GM19328 (cell line): ENCODE measurements at regions not wholly inside any gene's neighbourhood (a gene's known extent, or its start where the extent isn't known, plus 50 kb on each side); places are given as distances from the start of the nearest gene placed in this dataset.
"Not testable (repeated sequence)": the region's sequence is repeated elsewhere in the genome, so short reads cannot be mapped to it uniquely, and the experiment has no call there.

Source experiments
- ATAC-seq: cut with Tn5 transposase; IDR thresholded peaks from one replicate; pipeline ENCODE4 v1.9.1; 2021; ENCODE audit warnings: mild to moderate bottlenecking, moderate library complexity; ENCODE audit not compliant: unreplicated experiment

DNA sequence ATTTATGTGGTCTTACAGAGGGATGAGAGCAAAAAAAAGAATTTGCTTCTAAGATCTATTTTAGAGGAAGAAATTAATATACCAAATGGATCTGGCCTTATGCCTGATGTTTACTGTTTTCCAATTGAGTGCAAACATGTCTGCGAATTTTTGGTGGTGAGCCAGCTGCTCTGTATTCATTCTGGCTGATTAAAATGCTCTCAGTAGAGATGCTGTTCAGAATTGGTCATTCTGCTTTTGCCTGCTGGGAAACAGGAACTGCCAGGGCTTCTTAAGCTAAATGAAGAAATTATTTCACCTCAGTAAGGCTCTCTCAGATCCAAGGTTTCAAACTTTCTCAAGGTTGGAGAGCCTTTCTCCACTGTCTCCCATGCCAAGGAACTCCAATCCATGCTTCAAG lies 132.0 kb upstream of the SV2C start:
- no peak for ATAC-seq

DNA sequence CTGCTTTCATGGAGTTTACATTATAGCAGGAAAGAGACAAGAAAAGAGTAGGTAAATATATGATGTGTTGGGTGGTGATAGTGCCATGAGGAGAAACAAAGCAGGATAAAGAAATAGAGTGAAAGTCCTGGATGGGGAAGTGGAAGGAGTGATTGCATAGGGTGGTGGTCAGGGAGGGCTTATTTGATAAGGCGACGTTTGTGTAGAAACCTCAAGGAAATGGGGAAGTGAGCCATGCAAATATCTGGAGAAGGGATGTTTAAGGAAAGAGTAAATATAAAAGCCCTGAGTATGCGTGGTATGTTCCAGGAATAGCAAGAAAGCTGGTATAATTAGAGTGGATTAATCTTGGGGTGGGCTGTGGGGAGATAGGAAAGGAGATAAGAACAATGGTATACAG lies 134.7 kb upstream of the SV2C start:
- ATAC-seq = no peak

DNA sequence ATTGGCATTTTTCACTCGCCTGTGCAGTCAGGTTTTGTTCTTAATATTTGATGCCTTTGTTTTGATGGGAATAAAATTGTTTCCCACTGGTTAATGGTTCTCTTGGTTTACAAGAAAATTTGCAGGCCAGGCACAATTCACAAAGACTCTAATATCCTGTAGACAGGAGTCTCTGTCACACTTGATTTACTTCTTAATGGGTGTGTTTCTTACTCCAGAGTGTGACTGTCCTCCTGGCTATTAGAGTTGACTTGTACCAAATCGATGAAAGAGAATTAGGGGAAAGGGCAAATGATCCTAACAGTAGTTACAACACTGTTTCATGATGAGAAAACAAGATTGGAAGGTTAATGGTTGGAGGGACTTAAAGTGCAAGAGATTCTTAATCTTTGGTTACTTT lies 142.8 kb upstream of the SV2C start:
- ATAC-seq = no peak

DNA sequence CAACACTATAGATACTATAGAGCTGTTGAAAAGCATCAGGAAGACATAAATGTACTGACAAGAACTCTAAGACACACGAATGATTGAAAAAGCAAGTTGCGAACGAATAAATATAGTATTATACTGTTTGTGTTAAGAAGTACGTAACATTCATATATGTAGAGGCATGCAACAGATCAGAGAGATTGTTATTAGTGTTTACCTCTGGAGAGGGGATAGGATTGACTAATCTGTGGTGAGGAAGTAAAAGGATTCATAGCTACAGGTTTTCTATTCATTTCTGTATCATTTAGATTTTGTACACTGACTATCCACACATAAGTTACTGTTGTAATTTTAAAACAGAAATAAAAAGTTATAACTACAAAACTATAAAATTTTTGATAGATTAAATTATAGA lies 147.6 kb upstream of the SV2C start:
- no peak for ATAC-seq

DNA sequence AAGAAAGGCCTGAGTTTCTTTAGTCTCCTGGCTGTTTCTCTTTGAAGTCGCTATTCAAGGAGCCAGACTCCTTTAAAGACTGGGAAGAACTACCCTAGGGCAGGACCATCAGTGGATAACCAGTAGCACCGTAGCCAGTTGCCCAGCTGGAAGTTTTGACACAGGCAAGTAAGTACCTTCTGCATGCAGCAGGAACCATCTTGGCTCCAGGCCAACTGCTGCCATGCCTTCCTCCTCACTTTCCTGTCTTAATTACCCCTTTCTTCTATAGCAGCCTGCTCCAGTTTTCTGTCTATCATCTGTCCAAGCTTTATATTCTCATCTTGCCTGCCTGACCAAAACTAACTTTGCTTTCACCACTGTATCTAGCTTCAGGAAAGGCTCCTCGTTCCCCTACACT lies 149.7 kb upstream of the SV2C start:
- no peak for ATAC-seq

DNA sequence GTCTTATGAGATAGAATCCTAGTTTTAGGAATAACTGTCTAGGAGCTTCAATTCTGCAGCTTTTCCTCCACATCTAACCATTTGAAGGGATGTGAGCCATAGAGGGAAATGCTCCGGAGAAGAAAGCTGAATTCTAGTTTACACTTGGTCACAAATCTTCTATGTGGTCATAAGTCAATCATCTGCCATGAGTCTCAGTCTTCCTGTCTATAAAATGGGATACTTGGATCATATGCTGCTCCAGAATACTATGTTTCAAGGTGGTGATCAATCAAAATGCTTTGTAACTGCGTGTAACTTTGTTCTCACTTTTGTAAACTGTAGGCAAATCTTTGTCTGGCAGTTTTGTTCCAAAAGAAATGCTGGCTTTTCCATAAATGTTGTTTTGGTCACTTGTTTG lies 152.0 kb upstream of the SV2C start:
- no peak for ATAC-seq

DNA sequence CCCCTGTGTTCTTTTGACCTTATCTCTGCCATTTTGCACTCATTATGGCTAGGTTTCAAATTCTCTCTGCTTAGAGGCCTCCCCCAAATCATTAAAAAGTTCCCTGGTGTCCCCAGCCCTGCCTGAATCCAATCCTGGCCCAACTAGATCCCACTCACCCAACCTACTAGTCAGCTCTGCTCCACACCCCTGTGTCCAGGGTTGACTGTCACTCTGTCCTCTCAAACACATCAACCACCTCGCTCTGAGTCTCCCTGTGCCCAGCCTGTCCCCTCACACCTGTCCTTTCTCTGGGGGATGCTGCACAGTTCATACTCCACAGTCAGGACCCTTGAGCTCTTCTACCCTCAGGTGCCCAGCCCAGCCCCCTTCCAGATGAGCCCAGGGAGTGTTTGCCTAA lies 154.2 kb upstream of the SV2C start:
- no peak for ATAC-seq

DNA sequence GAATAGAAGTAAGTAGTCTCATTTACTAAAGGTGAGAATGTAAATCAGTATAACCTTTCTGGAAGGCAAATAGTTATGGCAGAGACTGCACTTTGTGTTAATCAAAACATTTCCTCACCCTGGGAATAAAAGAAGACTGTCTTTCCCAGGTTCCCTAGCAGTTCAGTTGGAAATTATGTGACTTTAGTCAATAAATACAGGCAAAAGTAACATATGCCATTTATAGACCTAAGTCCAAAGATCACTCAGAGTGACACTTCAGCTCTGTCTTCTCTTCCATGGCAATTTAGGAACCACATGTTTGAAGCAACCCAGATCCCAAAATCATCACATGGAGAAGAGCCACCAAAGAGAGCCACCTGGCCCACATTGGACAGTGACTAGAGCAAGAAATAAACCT lies 160.7 kb upstream of the SV2C start:
- no peak for ATAC-seq

DNA sequence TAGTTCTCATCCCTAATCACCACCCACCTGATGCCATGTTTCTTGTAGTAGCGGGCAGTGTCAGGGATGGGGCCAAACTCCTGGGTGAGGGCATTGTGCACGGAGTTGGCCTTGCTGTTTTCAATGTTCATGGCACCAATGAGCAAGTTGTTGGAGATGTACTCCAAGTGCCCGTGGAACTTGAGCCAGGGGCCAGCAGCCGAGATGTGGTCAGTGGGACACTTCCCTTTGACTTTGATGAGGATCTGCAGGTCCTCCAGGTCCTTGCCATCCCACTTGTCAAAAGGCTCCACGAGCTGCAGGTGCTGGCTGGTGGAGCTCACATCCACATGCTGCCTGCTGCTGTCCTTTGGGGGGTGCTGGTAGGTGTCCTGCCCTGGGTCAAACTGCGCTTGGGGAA lies 162.2 kb upstream of the SV2C start:
- ATAC-seq = no peak

DNA sequence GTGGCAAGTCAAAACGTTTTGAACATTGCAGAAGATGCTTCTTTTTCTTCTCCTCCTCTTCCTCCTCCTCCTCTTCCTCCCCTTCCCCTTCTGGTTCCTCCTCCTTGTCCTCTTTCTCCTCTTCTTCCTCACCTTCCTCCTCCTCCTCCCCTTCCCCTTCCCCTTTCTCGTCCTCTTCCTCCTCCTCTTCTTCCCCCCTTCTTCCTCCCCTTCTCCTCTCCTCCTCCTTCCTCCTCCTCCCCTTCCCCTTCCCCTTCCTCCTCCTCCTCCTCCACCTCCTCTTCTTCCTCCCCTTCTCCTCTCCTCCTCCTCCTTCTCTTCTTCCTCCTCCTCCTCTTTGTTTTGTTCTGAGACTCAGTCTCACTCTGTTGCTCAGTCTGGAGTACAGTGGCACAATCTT lies 167.0 kb upstream of the SV2C start:
- no peak for ATAC-seq

DNA sequence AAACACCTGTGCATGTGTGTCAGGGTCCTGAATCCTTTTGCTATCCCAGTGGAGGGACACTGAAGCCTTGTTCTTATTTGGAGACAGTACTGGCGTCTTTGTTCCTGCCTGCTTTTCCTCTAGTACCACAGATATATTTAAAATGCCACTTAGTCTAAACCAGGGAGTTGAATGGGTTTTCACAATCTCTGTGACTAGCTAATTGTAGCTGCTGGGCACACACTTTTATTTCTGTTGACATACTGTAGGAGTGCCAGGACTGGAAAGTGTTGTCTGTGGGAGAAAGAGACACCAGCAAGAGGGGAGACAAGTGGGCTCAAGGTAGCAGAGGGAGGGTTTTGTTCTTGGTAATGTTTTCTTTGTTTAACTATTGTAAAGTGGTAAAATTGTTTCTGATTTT lies 174.0 kb upstream of the SV2C start:
- no peak for ATAC-seq

DNA sequence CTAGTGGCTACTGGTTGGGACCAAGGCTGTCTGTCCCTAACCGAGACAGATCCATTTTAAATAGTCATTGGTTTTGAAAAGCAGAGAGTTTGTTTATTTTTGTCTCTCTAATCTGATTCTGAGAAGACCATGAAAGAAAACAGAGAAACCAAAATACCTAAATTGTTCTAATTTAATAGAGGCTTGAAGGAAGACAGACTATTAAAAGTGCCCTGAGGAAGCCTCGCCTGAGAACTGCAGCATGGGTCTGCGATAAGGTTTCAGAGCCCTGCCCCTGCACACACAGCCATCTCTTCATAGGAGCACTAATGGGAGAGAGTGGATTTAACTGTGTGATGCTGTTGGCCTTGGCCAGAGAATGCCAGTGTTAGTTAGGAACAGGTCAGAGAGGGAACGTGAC lies 175.5 kb upstream of the SV2C start:
- ATAC-seq = no peak

DNA sequence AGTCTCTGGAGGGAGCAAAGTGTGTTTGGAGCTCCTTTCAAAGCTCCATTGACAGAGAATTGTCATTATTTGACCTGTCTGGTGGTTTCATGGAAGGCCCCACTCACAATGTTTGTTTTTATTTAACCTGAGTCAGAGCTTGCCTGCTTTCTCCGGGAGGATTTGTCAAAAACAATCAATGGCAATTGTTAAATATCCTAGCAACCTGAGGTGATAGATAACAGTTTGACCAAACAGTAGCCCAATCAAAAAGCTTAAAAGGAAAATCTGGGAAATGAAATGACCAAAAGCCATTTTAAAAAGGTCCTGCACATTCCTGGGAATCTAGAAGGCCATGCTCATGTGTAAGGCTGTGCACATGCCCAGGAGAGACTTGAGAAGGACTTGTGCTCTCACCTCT lies 177.2 kb upstream of the POC5 start:
- no peak for ATAC-seq

DNA sequence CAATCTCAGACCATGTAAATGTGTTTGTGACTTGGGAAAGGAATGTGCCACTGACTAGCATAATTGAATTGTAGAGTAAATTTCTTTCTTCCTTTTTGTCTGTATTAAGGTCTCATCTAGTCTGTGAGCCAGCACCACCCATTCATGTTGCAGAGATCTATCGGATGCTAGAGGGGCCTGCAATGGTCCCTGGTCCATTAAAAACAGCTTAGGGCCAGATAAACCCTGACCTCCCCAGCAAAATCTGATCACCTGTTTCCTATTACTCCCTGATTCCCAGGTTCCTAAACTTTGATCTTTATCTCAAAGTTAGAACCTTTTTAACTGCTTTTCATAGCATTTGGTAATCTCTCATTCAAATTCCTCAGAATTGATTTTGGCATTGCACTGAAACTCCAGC lies 174.5 kb upstream of the POC5 start:
- ATAC-seq = no peak

DNA sequence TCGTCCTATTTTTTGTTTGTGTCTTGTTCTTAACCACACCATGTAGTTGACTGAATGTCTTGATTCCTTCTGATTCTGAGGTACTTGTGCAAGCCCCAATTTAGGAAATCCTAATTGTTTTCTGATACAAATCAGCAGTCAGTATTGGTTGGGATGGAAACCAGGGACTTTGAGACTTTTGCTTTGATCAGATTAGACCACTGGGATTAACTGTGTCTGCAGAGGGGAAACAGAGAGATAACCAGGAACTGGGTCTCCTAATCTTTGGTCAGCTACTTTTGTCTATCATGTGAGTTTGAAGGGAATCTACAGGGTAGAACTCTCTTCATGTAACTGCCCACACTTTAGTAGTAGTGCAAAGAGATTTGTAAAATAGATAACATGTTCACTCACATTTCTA lies 173.8 kb upstream of the POC5 start:
- ATAC-seq = no peak

DNA sequence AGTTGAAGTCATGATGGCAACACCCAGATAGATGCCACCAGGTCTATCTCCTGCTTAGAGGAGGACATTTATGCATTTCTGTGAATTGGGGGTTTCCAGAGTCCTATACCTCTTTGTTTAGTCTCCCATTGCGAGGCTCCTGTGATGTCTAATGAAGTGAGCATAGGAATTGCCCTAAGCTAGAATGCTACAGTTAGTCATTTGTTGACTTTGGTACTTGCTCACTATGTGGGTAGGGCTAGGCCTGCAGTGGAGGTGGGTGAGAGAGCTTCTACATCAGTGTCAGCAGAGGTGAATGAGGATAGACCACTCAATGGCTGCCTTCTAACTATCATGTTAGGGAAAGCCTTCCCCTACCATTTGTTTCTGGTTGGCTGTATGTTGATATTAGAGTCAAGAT lies 173.3 kb upstream of the POC5 start:
- ATAC-seq = no peak

DNA sequence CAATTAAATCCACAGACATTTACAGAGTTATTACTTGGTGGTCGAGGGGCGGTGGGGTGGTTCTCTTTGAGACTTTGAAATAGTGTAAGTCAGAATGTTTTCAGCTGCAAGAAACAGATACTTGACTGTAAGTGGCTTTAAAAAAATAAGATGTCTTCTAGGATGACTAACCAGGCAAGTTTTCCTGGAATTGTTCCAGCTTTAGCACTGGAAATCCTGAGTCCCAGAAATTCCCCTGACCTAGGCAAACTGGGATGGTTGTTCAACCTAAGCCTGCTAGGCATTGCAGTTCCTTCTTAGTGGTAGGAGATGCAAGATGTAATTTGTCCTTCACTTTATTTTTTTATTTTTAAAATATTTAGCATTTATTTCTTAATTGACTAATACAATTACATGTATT lies 169.5 kb upstream of the POC5 start:
- no peak for ATAC-seq

DNA sequence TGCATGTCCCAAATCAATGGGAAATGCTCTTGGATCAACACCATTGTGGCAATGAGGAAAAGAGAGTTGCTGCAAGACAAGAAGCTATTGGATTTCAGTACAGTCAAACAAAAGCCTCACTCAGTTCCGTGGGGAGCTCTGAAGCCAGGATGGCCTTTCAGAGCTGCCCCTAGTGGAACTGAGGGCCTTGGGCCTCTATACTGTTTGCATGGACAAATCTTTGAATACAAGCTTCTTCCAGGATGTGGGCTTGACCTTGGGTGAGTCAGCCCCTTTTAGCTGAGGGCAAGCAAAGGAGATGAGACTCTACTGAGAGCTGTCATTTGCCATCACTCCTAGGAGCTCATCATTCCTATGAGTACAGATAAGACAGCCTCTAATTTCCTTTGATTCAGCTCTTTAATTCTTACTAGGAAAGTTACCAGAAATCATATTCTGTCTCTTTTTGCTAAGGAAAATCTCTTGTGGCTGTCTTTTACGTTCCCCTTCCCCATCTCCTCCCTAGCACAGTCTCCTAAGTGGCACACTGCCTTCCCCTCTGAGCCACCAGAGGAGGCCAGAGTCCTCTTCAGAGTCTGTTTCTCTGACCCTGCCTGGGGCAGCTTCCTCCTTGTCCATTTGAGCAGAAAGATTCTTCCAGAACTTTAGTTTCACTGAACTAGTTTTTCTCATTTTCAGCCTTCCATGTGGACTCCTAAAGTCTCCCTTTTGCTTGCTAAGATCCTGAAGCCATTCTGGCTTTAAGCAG lies 168.8 kb upstream of the POC5 start:
- ATAC-seq = no peak

DNA sequence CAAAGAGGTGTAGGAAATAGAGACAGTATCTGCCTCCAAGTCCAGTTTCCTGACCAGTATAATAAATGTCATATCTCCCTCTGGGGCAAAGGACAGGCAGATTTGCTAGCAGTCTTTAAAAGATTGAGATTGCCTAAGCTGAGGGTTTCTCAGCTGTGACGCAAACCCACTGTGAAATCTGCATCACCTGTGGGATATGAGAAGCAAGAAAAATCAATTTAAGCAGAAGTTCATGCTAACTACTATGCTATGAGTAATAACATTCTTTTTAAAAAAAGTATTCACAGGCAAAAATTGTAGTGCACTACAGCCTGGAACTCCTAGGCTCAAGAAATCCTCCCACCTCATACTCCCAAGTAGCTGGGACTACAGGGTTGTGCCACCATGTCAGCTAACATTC lies 168.1 kb upstream of the POC5 start:
- no peak for ATAC-seq

DNA sequence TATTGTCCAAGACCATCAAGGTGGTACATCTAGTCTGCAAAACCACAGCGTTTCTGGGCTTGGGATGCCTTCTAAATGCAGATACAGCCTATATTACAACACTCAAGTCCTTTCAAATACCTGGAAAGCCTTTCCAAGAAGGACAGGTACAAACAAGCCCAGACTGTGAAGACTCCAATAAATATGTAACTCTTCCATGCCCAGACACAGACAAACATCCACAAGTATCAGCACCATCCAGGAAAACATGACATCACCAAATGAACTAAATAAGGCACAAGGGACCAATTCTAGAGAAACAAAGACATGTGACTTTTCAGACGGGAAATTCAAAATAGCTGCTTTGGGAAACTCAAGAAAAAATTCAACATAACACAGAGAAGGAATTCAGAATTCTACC lies 152.7 kb upstream of the POC5 start:
- no peak for ATAC-seq

DNA sequence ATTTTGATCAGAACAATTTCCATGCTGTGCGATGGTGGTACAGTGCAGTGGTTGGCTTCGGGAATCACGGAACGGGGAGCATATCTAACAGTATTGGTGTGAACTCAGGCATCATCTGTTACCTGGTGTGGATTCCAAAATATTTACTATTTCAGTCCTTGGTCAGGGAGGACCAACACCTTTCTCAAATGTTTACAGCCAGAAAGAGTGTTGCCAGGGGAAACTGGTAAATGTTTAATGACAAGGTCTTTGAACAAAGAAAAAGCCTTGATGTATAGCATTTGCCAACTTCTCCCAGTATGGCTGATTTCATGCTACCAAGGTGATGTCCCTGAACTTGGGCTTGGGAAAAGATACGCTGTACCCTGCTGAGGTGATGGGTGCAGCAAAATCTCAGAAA lies 145.6 kb upstream of the POC5 start:
- ATAC-seq = no peak

DNA sequence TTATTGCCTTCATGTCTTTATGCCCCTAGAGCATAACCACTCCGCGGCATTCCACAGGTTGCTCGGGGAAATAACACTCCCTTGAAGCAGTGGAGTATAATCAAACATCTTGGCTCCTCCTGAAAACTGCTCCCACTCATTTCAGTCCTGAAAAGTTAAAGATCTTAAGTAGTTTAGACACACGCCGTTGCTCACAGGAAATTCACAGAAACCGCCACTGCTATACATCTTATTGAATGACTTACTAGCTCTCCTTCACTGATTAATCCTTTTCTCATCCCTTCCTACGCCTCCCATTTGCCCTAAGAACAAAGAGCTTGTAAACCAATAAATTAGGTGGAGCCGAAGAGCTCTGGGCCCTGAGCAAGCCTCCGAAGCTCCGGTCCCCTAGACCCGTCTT lies 142.4 kb upstream of the POC5 start:
- ATAC-seq = not testable (repeated sequence)

DNA sequence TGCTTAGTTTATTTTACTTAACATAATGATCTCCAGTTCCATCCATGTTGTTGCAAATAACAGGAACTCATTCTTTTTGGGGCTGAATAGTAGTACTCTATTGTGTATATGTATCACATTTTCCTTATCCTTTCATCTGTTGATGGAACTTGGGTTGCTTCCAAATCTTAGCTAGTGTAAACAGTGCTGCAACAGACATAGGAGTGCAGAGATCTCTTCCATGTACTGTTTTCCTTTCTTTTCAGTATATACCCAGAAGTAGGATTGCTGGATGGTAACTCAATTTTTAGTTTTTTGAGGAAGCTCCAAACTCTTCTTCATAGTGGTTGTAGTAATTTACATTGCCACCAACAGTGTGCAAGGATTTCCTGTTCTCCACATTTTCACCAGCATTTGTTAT lies 138.8 kb upstream of the POC5 start:
- no peak for ATAC-seq

DNA sequence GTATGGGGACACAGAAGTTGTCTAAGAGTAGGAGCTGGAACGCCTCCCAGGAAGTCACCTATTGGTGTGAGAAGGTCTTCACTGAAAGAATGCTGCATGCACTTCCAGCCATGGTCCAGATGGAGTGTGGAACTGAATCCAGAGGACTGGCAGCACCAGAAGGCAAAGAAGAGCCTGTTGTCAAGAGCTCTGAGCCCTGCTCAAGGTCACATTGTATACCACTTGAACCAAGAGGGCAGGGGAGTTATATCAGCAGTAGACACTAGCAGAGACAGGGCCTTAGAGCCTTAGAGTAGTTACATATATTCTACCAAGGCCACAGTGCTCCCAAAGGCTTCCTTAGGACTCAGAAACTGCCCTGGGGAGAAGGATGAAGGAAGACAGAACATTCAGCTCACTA lies 130.8 kb upstream of the POC5 start:
- ATAC-seq = no peak
